Esophagus muscularis mucosa (tissue), 4 donors: ENCODE measurements at regions not wholly inside any gene's neighbourhood (a gene's known extent, or its start where the extent isn't known, plus 50 kb on each side); places are given as distances from the start of the nearest gene placed in this dataset.

Experiments
- EP300 ChIP-seq: sonication (generic); formaldehyde crosslinking; IDR thresholded peaks from one replicate; pipeline ENCODE4 v1.6.1; 2017; ENCODE audit warnings: antibody characterized with exemption
- POLR2A ChIP-seq: fragments of 450-650 bp; IDR thresholded peaks from one replicate; pipeline ENCODE4 v1.6.1; 2017; ENCODE audit warnings: antibody characterized with exemption, moderate library complexity, mild to moderate bottlenecking, low read depth
- POLR2AphosphoS5 ChIP-seq, 2 donors: sonication (generic); formaldehyde crosslinking; IDR thresholded peaks; one replicate each; pipeline ENCODE4 v1.6.1; 2017; ENCODE audit warnings: antibody characterized with exemption in 2 of 2
- TF ChIP-seq, protein P1 (sequence below), 3 experiments: fragments of 200-600 bp in 2 of 3; fragments of 450-650 bp in 1 of 3; sonication (generic) in 2 of 3; IDR thresholded peaks; one replicate each; pipeline ENCODE4 v1.5.1; 2017 to 2019; ENCODE audit warnings: antibody characterized with exemption in 3 of 3, mild to moderate bottlenecking in 2 of 3, moderate library complexity in 1 of 3

DNA sequence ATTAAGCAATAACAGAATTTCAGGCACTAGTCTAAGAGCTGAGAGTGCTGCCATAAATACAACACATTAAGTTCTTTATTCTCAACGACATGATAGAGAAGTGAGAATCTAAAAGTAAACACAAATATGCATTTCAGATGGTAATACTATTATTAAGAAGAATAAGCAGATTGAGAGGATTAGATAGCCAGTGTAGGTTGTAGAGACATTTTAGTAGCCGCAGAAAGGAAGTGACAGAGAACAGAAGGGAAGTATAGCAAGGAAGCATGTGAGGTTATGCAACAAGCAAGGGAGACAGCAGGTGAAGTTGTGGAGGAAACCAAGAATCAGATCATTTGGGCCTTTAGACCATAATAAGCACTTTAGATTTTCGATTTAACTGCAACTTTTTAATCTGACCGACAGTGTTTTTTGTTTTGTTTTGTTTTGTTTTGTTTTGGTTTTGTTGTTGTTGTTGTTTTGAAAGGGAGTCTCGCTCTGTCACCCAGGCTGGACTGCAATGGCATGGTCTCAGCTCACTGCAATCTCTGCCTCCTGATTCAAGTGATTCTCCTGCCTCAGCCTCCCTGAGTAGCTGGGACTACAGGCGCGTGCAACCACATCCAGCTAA is 737.0 kb upstream of the ADGRB3 start:
- TF ChIP-seq, protein P1, sequence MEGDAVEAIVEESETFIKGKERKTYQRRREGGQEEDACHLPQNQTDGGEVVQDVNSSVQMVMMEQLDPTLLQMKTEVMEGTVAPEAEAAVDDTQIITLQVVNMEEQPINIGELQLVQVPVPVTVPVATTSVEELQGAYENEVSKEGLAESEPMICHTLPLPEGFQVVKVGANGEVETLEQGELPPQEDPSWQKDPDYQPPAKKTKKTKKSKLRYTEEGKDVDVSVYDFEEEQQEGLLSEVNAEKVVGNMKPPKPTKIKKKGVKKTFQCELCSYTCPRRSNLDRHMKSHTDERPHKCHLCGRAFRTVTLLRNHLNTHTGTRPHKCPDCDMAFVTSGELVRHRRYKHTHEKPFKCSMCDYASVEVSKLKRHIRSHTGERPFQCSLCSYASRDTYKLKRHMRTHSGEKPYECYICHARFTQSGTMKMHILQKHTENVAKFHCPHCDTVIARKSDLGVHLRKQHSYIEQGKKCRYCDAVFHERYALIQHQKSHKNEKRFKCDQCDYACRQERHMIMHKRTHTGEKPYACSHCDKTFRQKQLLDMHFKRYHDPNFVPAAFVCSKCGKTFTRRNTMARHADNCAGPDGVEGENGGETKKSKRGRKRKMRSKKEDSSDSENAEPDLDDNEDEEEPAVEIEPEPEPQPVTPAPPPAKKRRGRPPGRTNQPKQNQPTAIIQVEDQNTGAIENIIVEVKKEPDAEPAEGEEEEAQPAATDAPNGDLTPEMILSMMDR (IDR thresholded peaks at IDR 0.05), result no peak
- no peak for TF ChIP-seq POLR2AphosphoS5 (IDR thresholded peaks at IDR 0.05)
- no peak for TF ChIP-seq POLR2A
- no peak for TF ChIP-seq EP300
